22Rv1 (cell line): ENCODE measurements at regions not wholly inside any gene's neighbourhood (a gene's known extent, or its start where the extent isn't known, plus 50 kb on each side); places are given as distances from the start of the nearest gene placed in this dataset.

Source experiments
- CTCF ChIP-seq: fragments of 450-650 bp; IDR thresholded peaks from 2 replicates; pipeline ENCODE4 v1.5.1; 2017; ENCODE audit warnings: mild to moderate bottlenecking
- ZFX ChIP-seq: fragments of 450-650 bp; IDR thresholded peaks from 2 replicates; pipeline ENCODE4 v1.6.1; 2017; ENCODE audit warnings: antibody characterized with exemption, borderline replicate concordance

GRCh38 chr12:54711669-54712068 lies 63.5 kb upstream of the DCD start:
- TF ChIP-seq CTCF (no peak), ZFX (no peak)
